OCI-LY3 (cell line): ENCODE measurements at regions not wholly inside any gene's neighbourhood (a gene's known extent, or its start where the extent isn't known, plus 50 kb on each side); places are given as distances from the start of the nearest gene placed in this dataset.

ENCODE experiments used
- H2AFZ ChIP-seq: fragments of 200-600, 300-600 bp; shearing (Covaris generic); 2 replicates; pipeline ENCODE4 v1.6.0; 2014; ENCODE audit warnings: antibody characterized with exemption, low read depth, low read length
- H3K27ac ChIP-seq: fragments of 200-600, 300-600 bp; sonication (generic); 2 replicates; pipeline ENCODE4 v1.5.1; 2014; ENCODE audit warnings: mild to moderate bottlenecking, low read length, moderate library complexity, mixed read lengths
- H3K27me3 ChIP-seq: fragments of 200-600, 300-600 bp; sonication (generic); 2 replicates; pipeline ENCODE4 v1.6.1; 2014; ENCODE audit warnings: low read depth, low read length, mixed read lengths
- H3K36me3 ChIP-seq: fragments of 200-600, 300-600 bp; sonication (generic); replicated peaks from 2 replicates; pipeline ENCODE3; 2014; ENCODE audit warnings: low read depth, low read length, mixed read lengths
- H3K4me1 ChIP-seq: fragments of 300-600, 200-600 bp; sonication (generic); 2 replicates; pipeline ENCODE4 v1.6.1; 2014; ENCODE audit warnings: low read length, mixed read lengths
- H3K4me2 ChIP-seq: fragments of 200-600, 300-600 bp; sonication (generic); 2 replicates; pipeline ENCODE4 v1.6.1; 2014; ENCODE audit warnings: low read length, mixed read lengths
- H3K4me3 ChIP-seq: fragments of 300-600, 200-600 bp; sonication (generic); 2 replicates; pipeline ENCODE4 v1.5.1; 2014; ENCODE audit warnings: antibody characterized with exemption, mild to moderate bottlenecking, low read length, moderate library complexity
- H3K79me2 ChIP-seq: fragments of 300-600, 200-600 bp; shearing (Covaris generic); 2 replicates; pipeline ENCODE4 v1.6.1; 2014; ENCODE audit warnings: mild to moderate bottlenecking, low read length, mixed read lengths
- H3K9ac ChIP-seq: fragments of 300-600, 200-600 bp; shearing (Covaris generic); 2 replicates; pipeline ENCODE4 v1.6.0; 2014; ENCODE audit warnings: mild to moderate bottlenecking, low read length, moderate library complexity
- H3K9me3 ChIP-seq: fragments of 200-600, 300-600 bp; shearing (Covaris generic); 2 replicates; pipeline ENCODE4 v1.6.1; 2014; ENCODE audit warnings: low read length, mixed read lengths; ENCODE audit not compliant: insufficient read depth
- H4K20me1 ChIP-seq: fragments of 200-600, 300-600 bp; sonication (generic); 2 replicates; pipeline ENCODE4 v1.6.1; 2016; ENCODE audit warnings: low read length, mixed read lengths; ENCODE audit not compliant: insufficient read depth
- EZH2phosphoT487 ChIP-seq: fragments of 200-600 bp; shearing (Covaris generic); IDR thresholded peaks from 2 replicates; pipeline ENCODE4 v1.6.1; 2018; ENCODE audit warnings: antibody characterized with exemption, mixed run types, low read depth
- TF ChIP-seq, protein P1 (sequence below): fragments of 200-600, 300-600 bp; sonication (generic); IDR thresholded peaks from 2 replicates; pipeline ENCODE4 v1.5.1; 2014; ENCODE audit warnings: antibody characterized with exemption, low read length, low read depth

DNA sequence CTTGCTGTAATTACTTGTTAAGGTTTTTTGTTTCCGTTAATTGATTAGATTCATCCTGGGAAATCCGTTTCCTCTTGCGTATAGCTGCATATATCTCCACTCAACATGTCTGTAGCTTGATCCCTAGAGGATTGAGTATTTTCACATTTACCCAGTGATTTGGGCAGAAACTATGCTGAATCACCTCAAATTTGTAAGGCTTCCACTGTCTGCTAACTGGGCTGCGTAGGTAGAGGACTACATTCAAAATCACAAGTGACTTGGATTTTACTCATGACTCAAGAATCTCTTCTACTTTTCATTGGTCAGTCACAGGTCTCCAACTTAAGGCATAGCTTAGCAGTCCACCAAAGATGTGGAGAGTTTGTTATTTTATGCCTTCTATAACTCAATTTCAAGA, 141.8 kb downstream of the POLR1F start:
- no peaks in the 10 kb centered on the region for H3K4me1 ChIP-seq
- H3K27ac ChIP-seq: no peak overlapping the region
- TF ChIP-seq, protein P1, sequence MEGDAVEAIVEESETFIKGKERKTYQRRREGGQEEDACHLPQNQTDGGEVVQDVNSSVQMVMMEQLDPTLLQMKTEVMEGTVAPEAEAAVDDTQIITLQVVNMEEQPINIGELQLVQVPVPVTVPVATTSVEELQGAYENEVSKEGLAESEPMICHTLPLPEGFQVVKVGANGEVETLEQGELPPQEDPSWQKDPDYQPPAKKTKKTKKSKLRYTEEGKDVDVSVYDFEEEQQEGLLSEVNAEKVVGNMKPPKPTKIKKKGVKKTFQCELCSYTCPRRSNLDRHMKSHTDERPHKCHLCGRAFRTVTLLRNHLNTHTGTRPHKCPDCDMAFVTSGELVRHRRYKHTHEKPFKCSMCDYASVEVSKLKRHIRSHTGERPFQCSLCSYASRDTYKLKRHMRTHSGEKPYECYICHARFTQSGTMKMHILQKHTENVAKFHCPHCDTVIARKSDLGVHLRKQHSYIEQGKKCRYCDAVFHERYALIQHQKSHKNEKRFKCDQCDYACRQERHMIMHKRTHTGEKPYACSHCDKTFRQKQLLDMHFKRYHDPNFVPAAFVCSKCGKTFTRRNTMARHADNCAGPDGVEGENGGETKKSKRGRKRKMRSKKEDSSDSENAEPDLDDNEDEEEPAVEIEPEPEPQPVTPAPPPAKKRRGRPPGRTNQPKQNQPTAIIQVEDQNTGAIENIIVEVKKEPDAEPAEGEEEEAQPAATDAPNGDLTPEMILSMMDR: no peak
- TF ChIP-seq EZH2phosphoT487: no peak
- no peaks in the 10 kb centered on the region for H3K79me2 ChIP-seq
- H3K9ac ChIP-seq: no peak overlapping the region
- H3K9me3 ChIP-seq: no peaks in the 10 kb centered on the region
- H3K4me3 ChIP-seq: no peak overlapping the region
- H2AFZ ChIP-seq: no peak overlapping the region
- H3K27me3 ChIP-seq: no peaks in the 10 kb centered on the region
- H4K20me1 ChIP-seq: no peaks in the 10 kb centered on the region
- no peaks in the 10 kb centered on the region for H3K36me3 ChIP-seq
- H3K4me2 ChIP-seq: no peak overlapping the region

DNA sequence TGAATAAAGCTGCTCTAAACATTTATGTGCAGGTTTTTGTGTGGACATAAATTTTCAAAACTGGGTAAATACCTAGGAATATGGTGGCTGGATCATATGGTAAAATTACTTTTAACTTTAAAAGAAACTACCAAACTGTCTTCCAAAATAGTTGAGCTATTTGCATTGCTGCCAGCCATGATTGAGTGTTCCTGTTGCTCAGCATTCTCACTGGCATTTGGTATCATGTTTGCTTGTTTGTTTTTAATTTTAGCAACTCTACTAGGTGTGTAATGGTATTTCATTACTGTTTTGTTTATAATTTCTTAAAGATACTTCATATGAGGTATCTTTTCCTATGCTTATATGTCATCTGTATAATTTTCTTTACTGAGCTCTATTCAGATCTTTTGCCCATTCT, 143.2 kb downstream of the POLR1F start:
- no peak overlapping the region for H2AFZ ChIP-seq
- no peaks in the 10 kb centered on the region for H3K27me3 ChIP-seq
- H3K79me2 ChIP-seq: no peaks in the 10 kb centered on the region
- TF ChIP-seq, protein P1: no peak
- TF ChIP-seq EZH2phosphoT487: no peak
- H3K9me3 ChIP-seq: no peaks in the 10 kb centered on the region
- no peaks in the 10 kb centered on the region for H3K36me3 ChIP-seq
- no peak overlapping the region for H3K9ac ChIP-seq
- H3K4me2 ChIP-seq: no peak overlapping the region
- H3K4me3 ChIP-seq: no peak overlapping the region
- H4K20me1 ChIP-seq: no peaks in the 10 kb centered on the region
- no peak overlapping the region for H3K27ac ChIP-seq
- no peaks in the 10 kb centered on the region for H3K4me1 ChIP-seq

- TF ChIP-seq, protein P1: no peak
- TF ChIP-seq EZH2phosphoT487: no peak
- H3K27me3 ChIP-seq: no peaks in the 10 kb centered on the region
- H3K36me3 ChIP-seq: no peaks in the 10 kb centered on the region
Observed at GRCh38 chr7:19561121-19561805, 147.6 kb downstream of the POLR1F start.

GRCh38 chr7:19560111-19560883, 148.5 kb downstream of the POLR1F start:
- H3K9me3 ChIP-seq: no peaks in the 10 kb centered on the region
- H3K4me1 ChIP-seq: no peaks in the 10 kb centered on the region
- no peak overlapping the region for H3K4me3 ChIP-seq
- H2AFZ ChIP-seq: no peak overlapping the region
- H3K9ac ChIP-seq: no peak overlapping the region
- no peaks in the 10 kb centered on the region for H3K36me3 ChIP-seq
- H3K79me2 ChIP-seq: no peaks in the 10 kb centered on the region
- TF ChIP-seq, protein P1: no peak
- TF ChIP-seq EZH2phosphoT487: no peak
- no peaks in the 10 kb centered on the region for H4K20me1 ChIP-seq
- H3K27ac ChIP-seq: no peak overlapping the region
- H3K4me2 ChIP-seq: no peak overlapping the region
- H3K27me3 ChIP-seq: no peaks in the 10 kb centered on the region

More at GRCh38 chr7:19561121-19561805, 147.6 kb downstream of the POLR1F start:
- Histone ChIP-seq H2AFZ (no peak overlapping the region), H3K27ac (no peak overlapping the region), H3K4me3 (no peak overlapping the region), H3K4me1 (no peaks in the 10 kb centered on the region), H4K20me1 (no peaks in the 10 kb centered on the region), H3K4me2 (no peak overlapping the region), H3K9me3 (no peaks in the 10 kb centered on the region), H3K79me2 (no peaks in the 10 kb centered on the region), H3K9ac (no peak overlapping the region)
